GM12878 (cell line): ENCODE measurements at regions not wholly inside any gene's neighbourhood (a gene's known extent, or its start where the extent isn't known, plus 50 kb on each side); places are given as distances from the start of the nearest gene placed in this dataset.

Experiments used
- BCL3 ChIP-seq: IDR thresholded peaks from 2 replicates; pipeline ENCODE4 v1.6.1; 2011; ENCODE audit warnings: borderline replicate concordance, low read depth, mild to moderate bottlenecking, moderate library complexity, low read length; ENCODE audit not compliant: insufficient read depth, poor library complexity, severe bottlenecking
- CEBPB ChIP-seq, 2 experiments: fragments of 150-350 bp in 1 of 2; IDR thresholded peaks; 2 replicates each; pipeline ENCODE4 v1.6.1; 2012 to 2014; ENCODE audit warnings: low read depth in 2 of 2, low read length in 2 of 2, borderline replicate concordance in 1 of 2, inconsistent platforms in 1 of 2
- CTCF ChIP-seq, 3 experiments: IDR thresholded peaks in 2 of 3; conservative IDR thresholded peaks in 1 of 3; 2 replicates each; pipeline ENCODE4 v1.5.1; 2011; ENCODE audit warnings: low read depth in 3 of 3, low read length in 3 of 3, mild to moderate bottlenecking in 3 of 3, control low read depth in 2 of 3, moderate library complexity in 2 of 3, inconsistent platforms in 1 of 3, mixed read lengths in 1 of 3; ENCODE audit not compliant: control insufficient read depth in 2 of 3, insufficient read depth in 1 of 3; ENCODE audit errors: extremely low read depth in 1 of 3
- EGR1 ChIP-seq, 2 experiments: IDR thresholded peaks; 1 replicate in 1 of 2; 2 replicates in 1 of 2; pipeline ENCODE4 v1.6.1; 2011 to 2012; ENCODE audit warnings: low read depth in 2 of 2, low read length in 2 of 2, borderline replicate concordance in 1 of 2, mild to moderate bottlenecking in 1 of 2, moderate library complexity in 1 of 2
- HDGF ChIP-seq: fragments of 450-650 bp; IDR thresholded peaks from 2 replicates; pipeline ENCODE4 v1.6.1; 2016; ENCODE audit warnings: antibody characterized with exemption
- NRF1 ChIP-seq: conservative IDR thresholded peaks from 2 replicates; pipeline ENCODE4 v1.6.1; 2011; ENCODE audit warnings: mild to moderate bottlenecking, low read depth, low read length, improper control_type of control experiment
- POLR2AphosphoS2 ChIP-seq: IDR thresholded peaks from 2 replicates; pipeline ENCODE4 v1.6.1; 2011; ENCODE audit warnings: low read depth, mild to moderate bottlenecking, low read length, improper control_type of control experiment, moderate library complexity
- SKIL ChIP-seq: fragments of 450-650 bp; IDR thresholded peaks from 2 replicates; pipeline ENCODE4 v1.6.1; 2017; ENCODE audit warnings: mild to moderate bottlenecking, low read depth, inconsistent platforms; ENCODE audit not compliant: poor library complexity, severe bottlenecking
- SUZ12 ChIP-seq: fragments of 200-600 bp; sonication (generic); IDR thresholded peaks from one replicate; pipeline ENCODE4 v1.6.1; 2018; ENCODE audit warnings: antibody characterized with exemption, mild to moderate bottlenecking; ENCODE audit not compliant: unreplicated experiment
- ZBTB33 ChIP-seq: fragments of 450-650 bp; IDR thresholded peaks from 2 replicates; pipeline ENCODE4 v1.6.1; 2017; ENCODE audit warnings: mild to moderate bottlenecking
- ZBTB40 ChIP-seq: fragments of 450-650 bp; IDR thresholded peaks from 2 replicates; pipeline ENCODE4 v1.6.1; 2016; ENCODE audit warnings: mild to moderate bottlenecking, moderate library complexity, borderline replicate concordance

- no peak for TF ChIP-seq BCL3
- TF ChIP-seq EGR1 (IDR thresholded peaks at IDR 0.05; ENCODE audit: borderline replicate concordance in 1 of 2, low read depth in 2 of 2, low read length in 2 of 2): no peak
- no peak for TF ChIP-seq SKIL
- no peak for TF ChIP-seq CTCF (IDR thresholded peaks at IDR 0.05 in 2 of 3, conservative IDR thresholded peaks at IDR 0.05 in 1 of 3; ENCODE audit: control insufficient read depth in 2 of 3, extremely low read depth in 1 of 3, insufficient read depth in 1 of 3, low read depth in 3 of 3, low read length in 3 of 3)
- no peak for TF ChIP-seq ZBTB40
- TF ChIP-seq CEBPB (IDR thresholded peaks at IDR 0.05; ENCODE audit: borderline replicate concordance in 1 of 2, low read depth in 2 of 2, low read length in 2 of 2): no peak
- TF ChIP-seq POLR2AphosphoS2: no peak
- TF ChIP-seq ZBTB33: no peak
- no peak for TF ChIP-seq NRF1
- no peak for TF ChIP-seq SUZ12
- TF ChIP-seq HDGF: no peak
- TF ChIP-seq, all 136 proteins: peak for 0
Observed at GRCh38 chr13:90866006-90866405, 481.5 kb upstream of the MIR17HG start (continued).
